Small intestine (tissue), 7 donors: ENCODE measurements at regions not wholly inside any gene's neighbourhood (a gene's known extent, or its start where the extent isn't known, plus 50 kb on each side); places are given as distances from the start of the nearest gene placed in this dataset.

ENCODE experiments used
- DNase-seq, 2 donors: peaks; one replicate each; pipeline versions ENCODE4 v3.0.0 to v3.0.0-alpha.2; 2013
- FAIRE-seq: peaks from 2 replicates; lab custom pipeline; 2012; peaks lifted over from hg19 to GRCh38; lab: Jason Lieb, UNC
- H3K27ac ChIP-seq, 3 donors: one replicate each; pipeline ENCODE4 v1.5.1; 2013; ENCODE audit warnings: low read length in 2 of 3, mild to moderate bottlenecking in 2 of 3, control low read depth in 1 of 3, inconsistent platforms in 1 of 3, low read depth in 1 of 3, moderate library complexity in 1 of 3
- H3K27me3 ChIP-seq, 3 donors: one replicate each; pipeline ENCODE4 v1.6.1; 2013; ENCODE audit warnings: low read length in 3 of 3, inconsistent platforms in 1 of 3; ENCODE audit not compliant: control insufficient read depth in 3 of 3, insufficient read depth in 3 of 3
- H3K36me3 ChIP-seq, 3 donors: one replicate each; pipeline ENCODE4 v1.6.1; 2013; ENCODE audit warnings: low read length in 3 of 3, inconsistent platforms in 1 of 3, low read depth in 1 of 3, mild to moderate bottlenecking in 1 of 3, moderate library complexity in 1 of 3; ENCODE audit not compliant: control insufficient read depth in 3 of 3, insufficient read depth in 2 of 3
- H3K4me1 ChIP-seq, 3 donors: one replicate each; pipeline ENCODE4 v1.6.1; 2013; ENCODE audit warnings: low read length in 2 of 3, inconsistent platforms in 1 of 3, low read depth in 1 of 3, mild to moderate bottlenecking in 1 of 3, moderate library complexity in 1 of 3; ENCODE audit not compliant: control insufficient read depth in 3 of 3, insufficient read depth in 2 of 3
- H3K4me3 ChIP-seq, 3 donors: one replicate each; pipeline ENCODE4 v1.5.1; 2013; ENCODE audit warnings: low read length in 3 of 3, control low read depth in 1 of 3, inconsistent platforms in 1 of 3, low read depth in 1 of 3, mild to moderate bottlenecking in 1 of 3, moderate library complexity in 1 of 3
- H3K9me3 ChIP-seq, 2 donors: one replicate each; pipeline ENCODE4 v1.6.1; 2013; ENCODE audit warnings: low read depth in 1 of 2, low read length in 1 of 2; ENCODE audit not compliant: control insufficient read depth in 2 of 2, insufficient read depth in 1 of 2
- WGBS, 3 donors: extraction: QIAGEN DNeasy Blood & Tissue Kit; methylation state at CpG; one replicate each; pipeline ENCODE4 v1.1.7; 2013; 5-methylcytosine and 5-hydroxymethylcytosine counted together
- donor health status: healthy with polysubstance abuse.
- donor health status: control.
- donor health status: control.
- donor health status: Bipolar disorder and iron deficiency.
- donor health status: healthy.

GRCh38 chr11:76285397-76286104 lies 79.2 kb upstream of the WNT11 start:
- H3K36me3 ChIP-seq: no peaks in the 10 kb centered on the region
- 89 to 95% (median 95%) methylated on average over 6 of the region's 6 CpGs for WGBS, 3 donors
- DNase-seq (no peak), FAIRE-seq (no peak)
- H3K4me3 ChIP-seq: no peak overlapping the region
- no peaks in the 10 kb centered on the region for H3K27me3 ChIP-seq
- no peaks in the 10 kb centered on the region for H3K9me3 ChIP-seq
- no peak overlapping the region for H3K27ac ChIP-seq
- H3K4me1 ChIP-seq: no peaks in the 10 kb centered on the region

- FAIRE-seq: no peak
Observed at GRCh38 chr11:76284161-76284560, 77.9 kb upstream of the WNT11 start.

GRCh38 chr11:76282811-76283595 lies 76.7 kb upstream of the WNT11 start:
- no peak for DNase-seq
- Histone ChIP-seq H3K9me3 (no peaks in the 10 kb centered on the region), H3K27ac (no peak overlapping the region), H3K4me1 (no peaks in the 10 kb centered on the region), H3K36me3 (no peaks in the 10 kb centered on the region), H3K27me3 (no peaks in the 10 kb centered on the region), H3K4me3 (no peak overlapping the region)
- no peak for FAIRE-seq
- 71 to 75% (median 73%) methylated on average over 10 of the region's 10 CpGs for WGBS, 3 donors

More at GRCh38 chr11:76284161-76284560, 77.9 kb upstream of the WNT11 start:
- Histone ChIP-seq H3K27ac (no peak overlapping the region), H3K4me1 (no peaks in the 10 kb centered on the region), H3K36me3 (no peaks in the 10 kb centered on the region), H3K27me3 (no peaks in the 10 kb centered on the region), H3K9me3 (no peaks in the 10 kb centered on the region), H3K4me3 (no peak overlapping the region)
- 74 to 86% (median 82%) methylated on average over 8 of the region's 8 CpGs for whole genome bisulfite sequencing, 3 donors
- DNase-seq: no peak

GRCh38 chr11:76282172-76282571 lies 75.9 kb upstream of the WNT11 start:
- no peak for DNase-seq
- no peak for FAIRE-seq

GRCh38 chr11:76281558-76281906 lies 75.2 kb upstream of the WNT11 start:
- no peaks in the 10 kb centered on the region for H3K27me3 ChIP-seq
- no peak overlapping the region for H3K4me3 ChIP-seq
- no peak overlapping the region for H3K27ac ChIP-seq
- no peaks in the 10 kb centered on the region for H3K36me3 ChIP-seq
- peaks cover 0 to 4% (median 0%) of the 10 kb centered on the region in 3 donors for H3K4me1 ChIP-seq
- FAIRE-seq (no peak), DNase-seq (no peak)
- WGBS, 3 donors: 84 to 90% (median 87%) methylated on average over 4 of the region's 4 CpGs
- no peaks in the 10 kb centered on the region for H3K9me3 ChIP-seq

More at GRCh38 chr11:76282172-76282571, 75.9 kb upstream of the WNT11 start:
- no peaks in the 10 kb centered on the region for H3K36me3 ChIP-seq
- no peaks in the 10 kb centered on the region for H3K4me1 ChIP-seq
- no peak overlapping the region for H3K4me3 ChIP-seq
- H3K27ac ChIP-seq: no peak overlapping the region
- 70 to 80% (median 76%) methylated on average over 14 of the region's 14 CpGs for WGBS, 3 donors
- no peaks in the 10 kb centered on the region for H3K9me3 ChIP-seq
- H3K27me3 ChIP-seq: no peaks in the 10 kb centered on the region

GRCh38 chr11:76280882-76281557 lies 74.7 kb upstream of the WNT11 start:
- no peak overlapping the region for H3K27ac ChIP-seq
- H3K4me3 ChIP-seq: no peak overlapping the region
- DNase-seq: no peak
- FAIRE-seq: no peak
- no peaks in the 10 kb centered on the region for H3K36me3 ChIP-seq
- H3K4me1 ChIP-seq: peaks cover 0 to 8% (median 0%) of the 10 kb centered on the region in 3 donors
- WGBS, 3 donors: 80 to 89% (median 83%) methylated on average over 15 of the region's 15 CpGs
- H3K27me3 ChIP-seq: no peaks in the 10 kb centered on the region
- no peaks in the 10 kb centered on the region for H3K9me3 ChIP-seq

- WGBS, 3 donors: 80 to 91% (median 86%) methylated on average over 16 of the region's 16 CpGs
- no peak overlapping the region for H3K4me3 ChIP-seq
- H3K36me3 ChIP-seq: no peaks in the 10 kb centered on the region
- DNase-seq (no peak), FAIRE-seq (no peak)
- no peaks in the 10 kb centered on the region for H3K27me3 ChIP-seq
- no peaks in the 10 kb centered on the region for H3K9me3 ChIP-seq
- no peak overlapping the region for H3K27ac ChIP-seq
- H3K4me1 ChIP-seq: peaks cover 0 to 8% (median 0%) of the 10 kb centered on the region in 3 donors
Observed at GRCh38 chr11:76280151-76280881, 74.0 kb upstream of the WNT11 start.

GRCh38 chr11:76279646-76280045 lies 73.3 kb upstream of the WNT11 start:
- Histone ChIP-seq H3K9me3 (peaks cover 0 to 5% of the 10 kb centered on the region in 2 donors), H3K4me3 (no peak overlapping the region), H3K36me3 (no peaks in the 10 kb centered on the region), H3K27ac (no peak overlapping the region), H3K27me3 (no peaks in the 10 kb centered on the region), H3K4me1 (peaks cover 0 to 8% (median 0%) of the 10 kb centered on the region in 3 donors)
- WGBS, 3 donors: 83 to 85% (median 84%) methylated on average over 7 of the region's 7 CpGs
- FAIRE-seq (no peak), DNase-seq (no peak)
